ENCODE measurements at regions not wholly inside any gene's neighbourhood (a gene's known extent, or its start where the extent isn't known, plus 50 kb on each side); places are given as distances from the start of the nearest gene placed in this dataset.

- BruUV-seq (replicated peaks), result no TSS peak
- ChIA-PET CTCF (no interaction called here), RAD21 (ENCODE audit: unreplicated experiment) (no interaction called here), POLR2A (no interaction called here), SMC1A (ENCODE audit: uncharacterized antibody, unreplicated experiment) (no interaction called here)
- Histone ChIP-seq H3K9ac (ENCODE audit: control insufficient read depth, insufficient read depth, low read length) (no peak overlapping the region), H3K79me2 (ENCODE audit: control insufficient read depth, insufficient read depth, low read length) (no peaks in the 10 kb centered on the region), H3K4me2 (ENCODE audit: control insufficient read depth, insufficient read depth) (no peak overlapping the region), H4K20me1 (ENCODE audit: control insufficient read depth, insufficient read depth) (no peaks in the 10 kb centered on the region), H3K9me3 (replicated peaks; ENCODE audit: control insufficient read depth, insufficient read depth, low read length) (no peaks in the 10 kb centered on the region; the same call in 2 of the 3 replicates), H3K27me3 (replicated peaks in 1 of 2; ENCODE audit: control insufficient read depth in 2 of 2, insufficient read depth in 2 of 2, low read length in 1 of 2) (no peaks in the 10 kb centered on the region), H3K27ac (ENCODE audit: control insufficient read depth, insufficient read depth) (no peak overlapping the region), H3K36me3 (ENCODE audit: control insufficient read depth in 2 of 2, insufficient read depth in 2 of 2, low read length in 1 of 2) (no peaks in the 10 kb centered on the region), H2AFZ (ENCODE audit: control insufficient read depth, low read depth, low read length) (no peak overlapping the region), H3K4me3 (no peak overlapping the region), H3K4me1 (ENCODE audit: control insufficient read depth, insufficient read depth, low read length) (no peaks in the 10 kb centered on the region)
- DNase-seq (ENCODE audit: low read depth, low spot score) (no peak), FAIRE-seq (no peak), ATAC-seq (no peak)
- TF ChIP-seq EGR1 (IDR thresholded peaks at IDR 0.05; ENCODE audit: borderline replicate concordance in 1 of 2, low read depth in 2 of 2, low read length in 2 of 2) (no peak), POLR2AphosphoS5 (IDR thresholded peaks at IDR 0.05; ENCODE audit: low read length) (no peak), SMAD1 (IDR thresholded peaks at IDR 0.05; ENCODE audit: low read depth, partially characterized antibody) (no peak), BCL3 (IDR thresholded peaks at IDR 0.05; ENCODE audit: borderline replicate concordance, insufficient read depth, low read depth, low read length, poor library complexity, severe bottlenecking) (no peak)
- intact Hi-C loops (cut with micrococcal nuclease; ENCODE audit: unreplicated experiment), result no loop called here
- in situ Hi-C loops (cut with MboI), result no loop called here
- WGBS (ENCODE audit: insufficient coverage, insufficient replicate concordance, low lambda C conversion rate, missing lambda C conversion rate), result 29% methylated on average over 2 of the region's 2 CpGs
These were observed 199.1 kb upstream of the ARL4C start for GRCh38 chr2:234695981-234696380.

GRCh38 chr2:234694244-234695013, 197.5 kb upstream of the ARL4C start:
- no peaks in the 10 kb centered on the region; the same call in 2 of the 3 replicates for H3K9me3 ChIP-seq (replicated peaks; ENCODE audit: control insufficient read depth, insufficient read depth, low read length)
- no peaks in the 10 kb centered on the region for H3K27me3 ChIP-seq (replicated peaks in 1 of 2; ENCODE audit: control insufficient read depth in 2 of 2, insufficient read depth in 2 of 2, low read length in 1 of 2)
- no TSS peak for BruUV-seq (replicated peaks)
- H2AFZ ChIP-seq (ENCODE audit: control insufficient read depth, low read depth, low read length), result no peak overlapping the region
- ChIA-PET POLR2A (no interaction called here), RAD21 (ENCODE audit: unreplicated experiment) (no interaction called here), SMC1A (ENCODE audit: uncharacterized antibody, unreplicated experiment) (interaction anchor here (0.7 kb wide), 1 partner anchor 9 kb away, joined by 3 read pairs; no protein-coding TSS in a partner anchor), CTCF (no interaction called here)
- no peaks in the 10 kb centered on the region for H3K36me3 ChIP-seq (ENCODE audit: control insufficient read depth in 2 of 2, insufficient read depth in 2 of 2, low read length in 1 of 2)
- in situ Hi-C loops (cut with MboI) (no loop called here), intact Hi-C loops (cut with micrococcal nuclease; ENCODE audit: unreplicated experiment) (no loop called here)
- no peaks in the 10 kb centered on the region for H3K79me2 ChIP-seq (ENCODE audit: control insufficient read depth, insufficient read depth, low read length)
- H3K4me1 ChIP-seq (ENCODE audit: control insufficient read depth, insufficient read depth, low read length), result no peaks in the 10 kb centered on the region
- H3K9ac ChIP-seq (ENCODE audit: control insufficient read depth, insufficient read depth, low read length), result no peak overlapping the region
- no peak for ATAC-seq
- H3K4me2 ChIP-seq (ENCODE audit: control insufficient read depth, insufficient read depth), result no peak overlapping the region
- no peak for DNase-seq (ENCODE audit: low read depth, low spot score)
- no peak overlapping the region for H3K4me3 ChIP-seq
- H4K20me1 ChIP-seq (ENCODE audit: control insufficient read depth, insufficient read depth), result no peaks in the 10 kb centered on the region
- no peak for FAIRE-seq
- 17% methylated on average over 4 of the region's 4 CpGs for WGBS (ENCODE audit: insufficient coverage, insufficient replicate concordance, low lambda C conversion rate, missing lambda C conversion rate)
- H3K27ac ChIP-seq (ENCODE audit: control insufficient read depth, insufficient read depth), result no peak overlapping the region
- TF ChIP-seq NR2F1 (conservative IDR thresholded peaks at IDR 0.05), result no peak
- no peak for TF ChIP-seq ZNF217 (IDR thresholded peaks at IDR 0.05)
- TF ChIP-seq NFYB (IDR thresholded peaks at IDR 0.05; ENCODE audit: insufficient read depth, low read depth, low read length), result no peak
- no peak for TF ChIP-seq ESRRA (IDR thresholded peaks at IDR 0.05; ENCODE audit: low read length)
- no peak for TF ChIP-seq E2F8 (IDR thresholded peaks at IDR 0.05; ENCODE audit: low read depth, partially characterized antibody)
